ENCODE measurements at regions not wholly inside any gene's neighbourhood (a gene's known extent, or its start where the extent isn't known, plus 50 kb on each side); places are given as distances from the start of the nearest gene placed in this dataset.

DNA sequence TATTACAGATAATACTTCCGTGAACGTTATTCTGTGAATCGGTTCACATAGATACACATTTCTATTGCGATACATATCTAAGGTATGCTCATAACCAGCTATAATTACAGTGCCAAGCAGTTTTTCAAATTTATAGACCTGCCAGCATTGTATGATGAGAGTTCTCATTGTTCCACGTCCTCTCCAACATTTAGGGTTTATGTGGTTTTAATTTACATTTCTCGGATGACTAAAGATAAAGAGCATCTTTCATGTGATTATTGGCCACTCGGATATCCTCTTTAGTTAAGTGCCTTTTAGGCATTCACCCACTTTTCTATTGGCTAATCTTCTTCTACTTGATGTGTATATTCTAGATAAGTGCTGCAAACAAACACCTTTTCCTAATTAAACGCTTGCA is 134.7 kb upstream of the CCDC54 start:
- no peak for DNase-seq

GRCh38 chr3:107247116-107247515 is 130.1 kb upstream of the CCDC54 start:
- DNase-seq = no peak

DNA sequence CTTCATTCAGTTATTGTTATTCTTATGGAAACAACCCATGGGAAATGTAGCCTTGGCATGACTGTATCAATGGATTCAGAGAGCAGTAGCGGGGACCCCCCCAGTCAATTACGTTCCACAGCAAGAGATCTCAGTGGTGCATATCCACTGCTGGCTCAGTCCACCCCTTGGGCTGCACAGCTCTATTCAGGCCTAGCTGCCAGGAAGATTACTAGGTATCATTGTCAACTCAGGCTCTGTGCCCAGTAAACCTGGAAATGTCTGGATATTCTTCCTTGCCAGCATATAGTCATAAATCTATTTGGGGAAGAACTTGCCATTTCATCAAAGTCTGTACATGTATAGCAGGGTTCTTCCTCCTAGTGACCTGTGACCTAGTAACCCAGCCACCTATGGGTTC is 128.1 kb upstream of the CCDC54 start:
- DNase-seq = no peak

DNA sequence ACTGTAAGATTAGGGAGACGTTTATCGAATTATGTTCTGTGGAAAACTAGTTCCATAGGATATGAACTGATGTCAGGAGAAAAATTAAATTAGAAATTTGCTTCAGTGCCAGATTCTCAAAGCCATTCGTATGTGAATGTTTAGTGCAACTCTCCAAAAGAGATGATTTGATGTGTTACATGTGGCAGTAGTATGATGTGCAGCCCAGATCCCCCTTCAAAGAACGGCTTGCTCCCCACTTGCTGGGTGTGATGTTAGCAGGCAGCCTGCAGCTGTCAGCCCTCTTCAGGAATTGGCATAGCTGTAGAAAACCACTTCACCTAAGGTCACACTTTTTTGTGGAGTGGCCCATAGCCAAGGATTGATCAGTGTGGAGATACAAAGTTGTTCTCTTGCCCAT is 127.0 kb upstream of the CCDC54 start:
- DNase-seq = no peak

DNA sequence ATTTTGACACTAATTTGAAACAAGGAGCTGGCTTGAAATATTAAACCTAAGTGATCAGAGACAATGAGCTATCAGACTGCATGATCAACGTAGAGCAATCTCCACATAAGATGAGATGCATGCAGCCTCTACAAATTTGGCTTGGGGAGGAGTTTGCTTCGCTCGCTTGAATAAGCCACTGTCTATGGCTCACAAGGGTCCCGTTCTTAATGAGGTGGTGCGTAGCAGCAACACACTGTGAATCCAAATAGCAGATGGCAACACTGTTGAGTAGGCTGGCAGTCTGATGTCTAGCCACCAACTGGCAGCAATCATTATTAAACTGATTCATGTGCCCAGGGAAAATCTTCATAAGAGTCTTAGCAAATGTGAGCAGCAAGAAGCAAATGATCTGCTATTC is 125.4 kb upstream of the CCDC54 start:
- DNase-seq = no peak

GRCh38 chr3:107256963-107257362 is 120.3 kb upstream of the CCDC54 start:
- DNase-seq = no peak

DNA sequence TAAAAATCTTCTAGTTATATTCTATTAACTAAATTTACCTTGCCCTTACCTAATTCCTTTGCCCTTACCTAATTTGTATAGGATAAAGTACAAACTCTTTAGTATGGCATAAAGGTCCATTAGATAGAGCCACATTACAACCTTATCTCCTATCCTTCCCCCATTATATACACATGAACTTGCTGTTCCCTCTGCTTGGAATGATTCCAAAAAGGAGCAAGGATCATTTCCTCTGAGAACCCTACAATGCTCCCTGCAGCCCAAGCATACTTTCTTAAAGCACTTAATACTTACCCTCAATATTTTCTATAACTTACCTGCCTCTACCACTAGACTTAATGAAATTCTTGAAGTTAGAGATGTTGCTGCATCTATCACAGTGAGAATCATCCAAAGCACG is 118.9 kb upstream of the CCDC54 start:
- DNase-seq = no peak

- DNase-seq = no peak
Measured at GRCh38 chr3:107260207-107260606, 117.0 kb upstream of the CCDC54 start.

DNA sequence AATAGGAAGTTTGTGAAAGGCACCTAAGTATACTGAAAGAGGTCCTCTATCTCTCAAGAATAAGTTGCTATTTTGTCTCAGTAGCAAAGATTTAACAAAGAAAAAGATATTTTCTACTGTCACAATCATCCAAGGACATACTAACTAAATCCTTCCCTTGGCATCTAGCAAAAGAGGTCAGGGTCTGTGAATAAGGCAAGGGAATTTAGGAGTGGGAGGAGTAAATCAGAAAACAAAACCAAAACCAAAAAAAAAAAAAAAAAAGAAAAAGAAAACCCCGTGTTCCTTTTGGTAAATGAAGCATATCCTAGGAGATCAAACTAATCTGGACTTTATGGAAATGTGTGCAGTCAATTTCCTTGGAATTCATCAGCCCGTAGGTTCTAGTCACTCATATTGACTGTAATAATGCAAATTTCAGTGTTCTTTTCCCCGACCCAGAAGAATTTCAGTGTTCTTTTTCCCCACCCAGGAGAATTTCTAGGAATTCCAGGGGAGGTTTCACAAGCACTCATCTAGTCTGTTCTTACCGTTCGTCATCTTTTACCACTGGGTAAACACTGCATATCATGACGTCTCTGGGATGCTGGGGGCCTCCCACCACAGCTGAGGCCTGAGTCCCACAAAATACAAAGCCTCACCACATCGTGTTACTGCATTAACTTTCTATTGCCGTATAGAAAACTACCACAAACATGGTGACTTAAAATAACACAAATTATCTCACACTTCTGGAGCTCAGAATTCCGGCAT is 113.8 kb upstream of the CCDC54 start:
- no peak for DNase-seq

GRCh38 chr3:107264888-107265287 is 112.4 kb upstream of the CCDC54 start:
- DNase-seq = no peak

DNA sequence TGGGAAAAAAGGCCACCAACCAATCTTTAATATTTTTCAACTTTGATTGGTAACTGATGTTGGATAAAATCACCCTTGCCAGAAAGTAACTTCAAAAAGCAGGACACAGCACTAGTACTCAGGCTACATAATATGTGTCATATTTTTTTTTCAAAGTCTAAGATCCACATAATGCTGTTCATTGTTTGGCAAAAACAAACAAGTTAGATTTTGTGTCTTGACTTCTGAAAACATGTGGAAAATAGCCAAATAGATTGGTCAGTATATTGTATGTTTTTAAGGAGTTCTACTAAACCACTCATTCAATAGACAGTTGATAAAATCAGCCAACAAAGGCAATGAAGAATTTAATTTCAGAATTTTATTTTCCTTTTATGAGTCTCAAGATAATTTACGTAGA is 111.7 kb upstream of the CCDC54 start:
- no peak for DNase-seq

- DNase-seq = no peak
Measured at GRCh38 chr3:107268469-107268868, 108.8 kb upstream of the CCDC54 start.

GRCh38 chr3:107269136-107269535 is 108.1 kb upstream of the CCDC54 start:
- no peak for DNase-seq

DNA sequence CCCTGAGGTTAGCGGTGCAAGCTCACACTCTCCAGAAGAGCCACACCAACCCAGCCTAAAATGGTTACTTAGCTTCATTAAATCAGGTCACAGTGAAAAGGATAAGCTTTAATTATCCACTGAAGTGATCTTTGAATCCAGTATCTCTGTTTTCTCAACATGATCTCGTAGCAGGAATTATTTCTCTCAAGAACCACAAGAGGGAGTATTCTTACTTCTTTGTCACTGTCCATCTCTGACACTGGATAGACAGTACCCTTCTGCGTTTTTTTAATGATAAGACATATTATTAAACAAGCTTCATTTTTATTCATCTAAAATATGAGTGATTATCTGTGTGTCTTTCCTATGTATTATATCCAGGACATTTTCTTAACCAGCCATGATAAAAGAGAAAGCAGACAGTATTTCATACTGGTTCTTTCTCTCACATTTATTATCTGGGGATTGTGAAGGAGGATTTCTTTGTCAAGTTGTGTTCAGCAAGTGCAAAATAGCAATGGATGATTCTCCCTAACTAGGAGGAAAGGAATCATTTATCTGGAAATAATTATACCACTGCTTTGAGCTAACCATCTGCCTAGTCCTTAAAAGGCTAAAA is 105.4 kb upstream of the CCDC54 start:
- no peak for DNase-seq

DNA sequence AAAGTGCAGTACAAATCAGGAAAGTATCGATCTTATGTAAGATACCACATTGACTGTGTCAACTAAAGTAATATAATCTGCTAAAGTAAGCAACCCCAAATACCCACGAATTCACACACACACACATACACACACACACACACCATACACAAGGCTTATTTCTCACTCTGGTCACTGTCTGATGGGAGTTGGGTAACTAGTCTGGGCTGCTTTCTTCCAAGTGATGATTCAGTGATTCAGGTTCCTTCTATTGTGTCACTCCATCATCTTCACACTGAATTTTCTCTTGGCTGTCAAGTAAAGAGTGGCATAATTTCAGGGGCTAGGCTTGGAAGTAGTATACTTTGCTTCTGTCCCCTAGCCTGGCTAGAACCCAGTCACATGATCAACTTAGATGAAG is 104.8 kb upstream of the CCDC54 start:
- no peak for DNase-seq

DNA sequence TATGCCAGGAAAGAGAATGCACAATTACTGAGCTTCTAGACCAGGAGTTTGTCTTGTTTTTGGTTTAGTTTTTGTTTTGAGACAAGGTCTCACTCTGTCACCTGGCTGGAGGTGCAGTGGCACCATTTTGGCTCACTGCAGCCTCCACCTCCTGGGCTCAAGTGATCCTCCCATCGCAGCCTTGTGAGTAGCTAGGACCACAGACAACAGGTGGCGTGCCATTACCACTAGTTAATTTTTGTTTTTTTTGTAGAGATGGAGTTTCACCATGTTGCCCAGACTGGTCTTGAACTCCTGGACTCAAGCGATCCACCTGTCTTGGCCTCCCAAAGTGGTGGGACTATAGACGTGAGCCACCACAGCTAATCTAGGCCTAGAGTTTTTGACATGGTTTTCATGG is 104.4 kb upstream of the CCDC54 start:
- DNase-seq = no peak

DNA sequence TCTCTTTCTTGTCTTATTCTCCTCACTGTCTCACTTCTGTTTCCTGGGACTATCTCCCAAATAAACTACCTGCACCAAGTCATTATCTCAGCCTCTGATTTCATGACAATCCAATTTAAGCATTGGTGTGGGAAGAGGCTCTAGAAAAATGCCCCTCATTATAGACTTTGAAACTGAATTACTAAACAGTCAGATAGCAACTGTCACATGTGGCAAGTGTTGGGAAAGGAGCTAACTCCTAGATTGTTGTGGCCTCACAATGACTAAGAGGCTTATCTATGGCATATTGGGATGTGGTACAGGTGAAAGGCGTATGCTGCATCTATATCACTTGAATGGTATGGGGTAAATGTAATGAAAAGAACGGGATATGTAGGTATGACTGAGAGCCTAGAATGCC is 103.5 kb upstream of the CCDC54 start:
- DNase-seq = no peak

DNA sequence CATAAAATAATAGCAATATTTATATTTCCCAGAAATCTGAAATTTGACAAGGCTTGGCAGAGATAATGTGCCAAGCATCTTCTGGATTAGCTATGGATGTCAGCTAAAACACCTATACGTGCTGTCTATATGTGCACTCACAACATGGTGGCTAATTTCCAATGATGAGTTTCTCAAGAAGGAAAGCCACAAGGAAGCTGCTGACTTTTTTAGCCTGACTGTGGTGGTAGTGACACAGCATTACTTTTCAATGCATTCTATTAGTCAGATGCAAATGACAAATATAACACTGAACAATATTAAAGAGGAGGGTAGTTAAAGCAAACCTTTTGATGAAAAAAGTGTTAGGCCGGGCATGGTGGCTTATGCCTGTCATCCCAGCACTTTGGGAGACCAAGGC is 101.7 kb upstream of the CCDC54 start:
- no peak for DNase-seq

DNA sequence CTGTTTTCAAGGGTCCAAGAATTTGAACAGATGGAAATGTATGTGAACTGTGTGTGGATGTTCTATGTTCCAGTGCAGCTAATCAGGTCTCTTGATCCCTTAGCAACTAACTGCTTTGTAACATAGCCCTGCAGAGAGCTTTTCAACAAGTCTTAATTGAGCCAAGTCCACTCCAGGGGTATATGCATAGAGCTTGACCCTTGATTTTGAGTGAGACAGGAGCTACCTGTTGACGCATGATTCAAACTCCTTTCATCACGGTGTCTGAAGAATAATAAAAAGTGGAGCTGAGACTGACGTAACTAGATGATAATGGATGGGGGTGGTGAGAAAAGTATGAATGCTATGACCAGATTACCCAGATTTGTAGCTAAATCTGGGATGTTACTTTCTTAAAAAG is 93.3 kb upstream of the CCDC54 start:
- no peak for DNase-seq

DNA sequence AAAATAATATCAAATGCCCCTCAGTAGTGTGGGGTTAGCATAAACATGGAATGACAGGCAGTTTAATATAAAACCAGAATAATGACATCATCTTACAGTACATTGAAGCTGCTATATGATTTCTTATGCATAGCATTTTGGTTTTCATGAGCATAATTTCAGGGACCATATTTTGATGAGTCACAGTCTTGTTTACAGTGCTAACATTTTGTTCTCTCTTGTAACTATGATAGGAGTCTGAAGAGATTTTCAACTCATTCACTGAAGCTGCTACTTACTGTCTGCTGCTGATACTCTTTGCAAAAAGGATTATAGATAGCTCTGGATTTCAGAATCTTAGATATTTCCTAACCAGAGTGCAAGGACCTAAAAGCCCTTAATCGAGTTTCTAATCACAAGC is 92.6 kb upstream of the CCDC54 start:
- no peak for DNase-seq

GRCh38 chr3:107285197-107285596 is 92.0 kb upstream of the CCDC54 start:
- DNase-seq = no peak

DNA sequence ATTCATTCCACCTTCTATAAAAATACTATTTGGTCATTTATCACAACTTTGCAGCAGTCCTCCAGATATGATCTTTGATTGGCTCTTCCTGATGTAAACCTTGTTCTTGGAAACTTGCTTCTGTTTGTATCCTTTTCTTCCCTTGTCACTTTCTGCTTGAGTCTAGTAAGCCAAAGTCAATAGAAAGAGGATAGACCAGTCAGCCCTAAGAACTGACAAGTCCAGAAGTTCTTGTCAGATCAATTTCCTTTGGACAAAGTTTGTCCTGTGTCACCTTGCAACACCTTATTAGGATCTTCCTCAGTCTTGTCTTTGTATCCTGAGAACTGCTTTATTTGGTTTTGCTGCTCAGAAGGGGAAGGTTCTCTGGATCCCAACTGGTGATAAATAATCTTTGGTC is 87.9 kb upstream of the CCDC54 start:
- DNase-seq = no peak

DNA sequence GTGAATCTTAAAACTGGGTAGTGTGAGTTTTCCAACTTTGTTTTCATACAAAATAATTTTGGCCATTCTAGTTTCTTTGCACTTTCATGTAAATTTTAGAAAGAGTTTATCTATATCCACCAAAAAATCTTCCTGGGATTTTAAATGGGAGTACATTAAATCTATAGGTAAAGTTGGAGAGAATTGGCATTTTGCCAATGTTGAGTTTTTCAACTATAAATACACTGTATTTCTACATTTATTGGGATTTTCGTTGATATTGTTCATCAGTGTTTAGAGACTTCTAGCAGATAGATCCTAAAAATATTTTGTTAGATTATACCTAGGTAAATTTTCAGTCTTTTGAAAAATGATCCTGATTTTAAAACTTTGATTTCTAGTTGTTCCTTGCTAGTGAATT is 83.1 kb upstream of the CCDC54 start:
- DNase-seq = no peak

DNA sequence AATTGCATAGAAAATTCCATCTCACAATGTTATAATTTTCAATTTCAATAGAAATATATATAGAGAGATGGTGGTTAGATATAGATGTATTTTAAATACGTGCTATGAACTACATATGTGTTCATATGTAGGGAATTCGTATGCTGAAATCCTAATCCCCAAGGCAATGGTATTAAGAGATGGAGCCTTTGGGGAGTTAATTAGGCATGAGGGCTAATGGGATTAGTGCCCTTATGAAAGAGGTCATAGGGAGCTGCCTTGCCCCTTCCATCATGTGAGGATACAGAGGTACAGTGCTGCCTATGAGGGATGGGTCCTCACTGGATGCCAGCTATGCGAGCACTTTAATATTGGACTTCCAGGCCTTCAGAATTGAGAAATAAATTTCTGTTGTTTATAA is 79.6 kb upstream of the CCDC54 start:
- DNase-seq = no peak

- DNase-seq = no peak
Measured at GRCh38 chr3:107307205-107307604, 70.0 kb upstream of the CCDC54 start.

Measured in activated T-cell treated with anti-CD3 and anti-CD28 coated beads, Interleukin-2, amount 50 U/mL, for 48 hours (primary cell).